ENCODE measurements at regions not wholly inside any gene's neighbourhood (a gene's known extent, or its start where the extent isn't known, plus 50 kb on each side); places are given as distances from the start of the nearest gene placed in this dataset.
A peak's percentile ranks its signal among the peaks of the same experiment; 100 is the strongest.

GRCh38 chr5:44935871-44936270 is 127.1 kb downstream of the MRPS30 start:
- ChIA-PET POLR2A (no interaction called here), CTCF (no interaction called here)
- no peak for DNase-seq
- Histone ChIP-seq H3K27me3 (replicated peaks in 2 of 5; ENCODE audit: control insufficient read depth in 4 of 5, insufficient read depth in 5 of 5, low read length in 4 of 5) (no peaks in the 10 kb centered on the region), H3K27ac (ENCODE audit: insufficient read depth in 1 of 2, low read depth in 1 of 2, low read length in 2 of 2, poor library complexity in 1 of 2, severe bottlenecking in 2 of 2) (no peak overlapping the region), H3K4me1 (ENCODE audit: control extremely low read depth in 1 of 4, control insufficient read depth in 4 of 4, insufficient read depth in 4 of 4, low read length in 3 of 4) (no peaks in the 10 kb centered on the region), H3K36me3 (ENCODE audit: control insufficient read depth in 4 of 4, insufficient read depth in 4 of 4, low read length in 3 of 4) (no peaks in the 10 kb centered on the region), H3K4me3 (ENCODE audit: control insufficient read depth in 1 of 7, extremely low read depth in 1 of 7, insufficient read depth in 4 of 7, low read depth in 2 of 7, low read length in 6 of 7) (no peak overlapping the region), H3K9me3 (ENCODE audit: control extremely low read depth in 1 of 5, control insufficient read depth in 4 of 5, insufficient read depth in 2 of 5, low read depth in 1 of 5, low read length in 4 of 5) (peaks cover 0 to 2% (median 0%) of the 10 kb centered on the region in 5 experiments)
- 77% methylated on average over 2 of the region's 2 CpGs for WGBS (ENCODE audit: insufficient coverage)

GRCh38 chr5:44942524-44943001 is 133.8 kb downstream of the MRPS30 start:
- Histone ChIP-seq H3K9me3 (ENCODE audit: control extremely low read depth in 1 of 5, control insufficient read depth in 4 of 5, insufficient read depth in 2 of 5, low read depth in 1 of 5, low read length in 4 of 5) (no peaks in the 10 kb centered on the region), H3K4me1 (ENCODE audit: control extremely low read depth in 1 of 4, control insufficient read depth in 4 of 4, insufficient read depth in 4 of 4, low read length in 3 of 4) (no peaks in the 10 kb centered on the region), H3K27ac (ENCODE audit: insufficient read depth in 1 of 2, low read depth in 1 of 2, low read length in 2 of 2, poor library complexity in 1 of 2, severe bottlenecking in 2 of 2) (no peak overlapping the region), H3K27me3 (replicated peaks in 2 of 5; ENCODE audit: control insufficient read depth in 4 of 5, insufficient read depth in 5 of 5, low read length in 4 of 5) (no peaks in the 10 kb centered on the region), H3K36me3 (ENCODE audit: control insufficient read depth in 4 of 4, insufficient read depth in 4 of 4, low read length in 3 of 4) (no peaks in the 10 kb centered on the region), H3K4me3 (ENCODE audit: control insufficient read depth in 1 of 7, extremely low read depth in 1 of 7, insufficient read depth in 4 of 7, low read depth in 2 of 7, low read length in 6 of 7) (no peak overlapping the region)
- ChIA-PET POLR2A (no interaction called here), CTCF (interaction anchor here (2.2 kb wide), 1 partner anchor 11 kb away, joined by 5 read pairs; no protein-coding TSS in a partner anchor)
- 66% methylated on average over 2 of the region's 4 CpGs for WGBS (ENCODE audit: insufficient coverage)
- DNase-seq = no peak

GRCh38 chr5:44943647-44944046 is 134.9 kb downstream of the MRPS30 start:
- WGBS (ENCODE audit: insufficient coverage) = no CpG with 5 or more reads among the region's 2 CpGs
- Histone ChIP-seq H3K4me3 (ENCODE audit: control insufficient read depth in 1 of 7, extremely low read depth in 1 of 7, insufficient read depth in 4 of 7, low read depth in 2 of 7, low read length in 6 of 7) (no peak overlapping the region), H3K27me3 (replicated peaks in 2 of 5; ENCODE audit: control insufficient read depth in 4 of 5, insufficient read depth in 5 of 5, low read length in 4 of 5) (no peaks in the 10 kb centered on the region), H3K4me1 (ENCODE audit: control extremely low read depth in 1 of 4, control insufficient read depth in 4 of 4, insufficient read depth in 4 of 4, low read length in 3 of 4) (no peaks in the 10 kb centered on the region), H3K36me3 (ENCODE audit: control insufficient read depth in 4 of 4, insufficient read depth in 4 of 4, low read length in 3 of 4) (no peaks in the 10 kb centered on the region), H3K27ac (ENCODE audit: insufficient read depth in 1 of 2, low read depth in 1 of 2, low read length in 2 of 2, poor library complexity in 1 of 2, severe bottlenecking in 2 of 2) (no peak overlapping the region), H3K9me3 (ENCODE audit: control extremely low read depth in 1 of 5, control insufficient read depth in 4 of 5, insufficient read depth in 2 of 5, low read depth in 1 of 5, low read length in 4 of 5) (no peaks in the 10 kb centered on the region)
- CTCF ChIA-PET = interaction anchor here (2.2 kb wide), 1 partner anchor 10 kb away, joined by 5 read pairs; no protein-coding TSS in a partner anchor
- DNase-seq = no peak
- POLR2A ChIA-PET = no interaction called here

- ChIA-PET POLR2A (no interaction called here), CTCF (no interaction called here)
- Histone ChIP-seq H3K4me3 (ENCODE audit: control insufficient read depth in 1 of 7, extremely low read depth in 1 of 7, insufficient read depth in 4 of 7, low read depth in 2 of 7, low read length in 6 of 7) (no peak overlapping the region), H3K27ac (ENCODE audit: insufficient read depth in 1 of 2, low read depth in 1 of 2, low read length in 2 of 2, poor library complexity in 1 of 2, severe bottlenecking in 2 of 2) (no peak overlapping the region), H3K27me3 (replicated peaks in 2 of 5; ENCODE audit: control insufficient read depth in 4 of 5, insufficient read depth in 5 of 5, low read length in 4 of 5) (no peaks in the 10 kb centered on the region), H3K4me1 (ENCODE audit: control extremely low read depth in 1 of 4, control insufficient read depth in 4 of 4, insufficient read depth in 4 of 4, low read length in 3 of 4) (no peaks in the 10 kb centered on the region), H3K9me3 (ENCODE audit: control extremely low read depth in 1 of 5, control insufficient read depth in 4 of 5, insufficient read depth in 2 of 5, low read depth in 1 of 5, low read length in 4 of 5) (no peaks in the 10 kb centered on the region), H3K36me3 (ENCODE audit: control insufficient read depth in 4 of 4, insufficient read depth in 4 of 4, low read length in 3 of 4) (no peaks in the 10 kb centered on the region)
- no peak for DNase-seq
- no CpG with 5 or more reads among the region's 1 CpG for WGBS (ENCODE audit: insufficient coverage)
Observed at GRCh38 chr5:44945743-44946142, 137.0 kb downstream of the MRPS30 start.

- CTCF ChIA-PET = no interaction called here
- no peak for DNase-seq
- no peaks in the 10 kb centered on the region for H3K36me3 ChIP-seq (ENCODE audit: control insufficient read depth in 4 of 4, insufficient read depth in 4 of 4, low read length in 3 of 4)
- WGBS (ENCODE audit: insufficient coverage) = no CpG with 5 or more reads among the region's 4 CpGs
- H3K9me3 ChIP-seq (ENCODE audit: control extremely low read depth in 1 of 5, control insufficient read depth in 4 of 5, insufficient read depth in 2 of 5, low read depth in 1 of 5, low read length in 4 of 5) = no peaks in the 10 kb centered on the region
- no peaks in the 10 kb centered on the region for H3K27me3 ChIP-seq (replicated peaks in 2 of 5; ENCODE audit: control insufficient read depth in 4 of 5, insufficient read depth in 5 of 5, low read length in 4 of 5)
- H3K4me3 ChIP-seq (ENCODE audit: control insufficient read depth in 1 of 7, extremely low read depth in 1 of 7, insufficient read depth in 4 of 7, low read depth in 2 of 7, low read length in 6 of 7) = no peak overlapping the region
- H3K27ac ChIP-seq (ENCODE audit: insufficient read depth in 1 of 2, low read depth in 1 of 2, low read length in 2 of 2, poor library complexity in 1 of 2, severe bottlenecking in 2 of 2) = no peak overlapping the region
- POLR2A ChIA-PET = no interaction called here
- no peaks in the 10 kb centered on the region for H3K4me1 ChIP-seq (ENCODE audit: control extremely low read depth in 1 of 4, control insufficient read depth in 4 of 4, insufficient read depth in 4 of 4, low read length in 3 of 4)
Observed at GRCh38 chr5:44949687-44950086, 140.9 kb downstream of the MRPS30 start.

GRCh38 chr5:44951371-44951770 is 142.6 kb downstream of the MRPS30 start:
- no peak for DNase-seq
- Histone ChIP-seq H3K9me3 (ENCODE audit: control extremely low read depth in 1 of 5, control insufficient read depth in 4 of 5, insufficient read depth in 2 of 5, low read depth in 1 of 5, low read length in 4 of 5) (no peaks in the 10 kb centered on the region), H3K27ac (ENCODE audit: insufficient read depth in 1 of 2, low read depth in 1 of 2, low read length in 2 of 2, poor library complexity in 1 of 2, severe bottlenecking in 2 of 2) (no peak overlapping the region), H3K4me3 (ENCODE audit: control insufficient read depth in 1 of 7, extremely low read depth in 1 of 7, insufficient read depth in 4 of 7, low read depth in 2 of 7, low read length in 6 of 7) (no peak overlapping the region), H3K4me1 (ENCODE audit: control extremely low read depth in 1 of 4, control insufficient read depth in 4 of 4, insufficient read depth in 4 of 4, low read length in 3 of 4) (no peaks in the 10 kb centered on the region), H3K36me3 (ENCODE audit: control insufficient read depth in 4 of 4, insufficient read depth in 4 of 4, low read length in 3 of 4) (no peaks in the 10 kb centered on the region), H3K27me3 (replicated peaks in 2 of 5; ENCODE audit: control insufficient read depth in 4 of 5, insufficient read depth in 5 of 5, low read length in 4 of 5) (no peaks in the 10 kb centered on the region)
- 89% methylated on average over 2 of the region's 3 CpGs for WGBS (ENCODE audit: insufficient coverage)
- ChIA-PET POLR2A (no interaction called here), CTCF (no interaction called here)

- no peaks in the 10 kb centered on the region for H3K4me1 ChIP-seq (ENCODE audit: control extremely low read depth in 1 of 4, control insufficient read depth in 4 of 4, insufficient read depth in 4 of 4, low read length in 3 of 4)
Observed at GRCh38 chr5:44952376-44952775, 143.6 kb downstream of the MRPS30 start.

More at GRCh38 chr5:44952376-44952775, 143.6 kb downstream of the MRPS30 start:
- H3K27me3 ChIP-seq (replicated peaks in 2 of 5; ENCODE audit: control insufficient read depth in 4 of 5, insufficient read depth in 5 of 5, low read length in 4 of 5) = no peaks in the 10 kb centered on the region
- peak; percentile 16 to 60 (median 48) for DNase-seq
- POLR2A ChIA-PET = no interaction called here
- no peak overlapping the region for H3K4me3 ChIP-seq (ENCODE audit: control insufficient read depth in 1 of 7, extremely low read depth in 1 of 7, insufficient read depth in 4 of 7, low read depth in 2 of 7, low read length in 6 of 7)
- no CpG with 5 or more reads among the region's 1 CpG for WGBS (ENCODE audit: insufficient coverage)
- H3K36me3 ChIP-seq (ENCODE audit: control insufficient read depth in 4 of 4, insufficient read depth in 4 of 4, low read length in 3 of 4) = no peaks in the 10 kb centered on the region
- H3K27ac ChIP-seq (ENCODE audit: insufficient read depth in 1 of 2, low read depth in 1 of 2, low read length in 2 of 2, poor library complexity in 1 of 2, severe bottlenecking in 2 of 2) = no peak overlapping the region
- CTCF ChIA-PET = no interaction called here
- H3K9me3 ChIP-seq (ENCODE audit: control extremely low read depth in 1 of 5, control insufficient read depth in 4 of 5, insufficient read depth in 2 of 5, low read depth in 1 of 5, low read length in 4 of 5) = no peaks in the 10 kb centered on the region
